PC-9 (cell line): ENCODE measurements at regions not wholly inside any gene's neighbourhood (a gene's known extent, or its start where the extent isn't known, plus 50 kb on each side); places are given as distances from the start of the nearest gene placed in this dataset.

Experiments
- EZH2 ChIP-seq: fragments of 200-600 bp; sonication (generic); IDR thresholded peaks from 2 replicates; pipeline ENCODE4 v1.8.0; 2017; ENCODE audit warnings: antibody characterized with exemption, low read depth
- TF ChIP-seq, protein P1 (sequence below): fragments of 200-600 bp; sonication (generic); conservative IDR thresholded peaks from 2 replicates; pipeline ENCODE4 v1.6.1; 2017; ENCODE audit warnings: mixed run types, antibody characterized with exemption, mild to moderate bottlenecking, moderate library complexity

GRCh38 chr3:163890661-163891060, 1187.6 kb downstream of the SI start:
- TF ChIP-seq, protein P1, sequence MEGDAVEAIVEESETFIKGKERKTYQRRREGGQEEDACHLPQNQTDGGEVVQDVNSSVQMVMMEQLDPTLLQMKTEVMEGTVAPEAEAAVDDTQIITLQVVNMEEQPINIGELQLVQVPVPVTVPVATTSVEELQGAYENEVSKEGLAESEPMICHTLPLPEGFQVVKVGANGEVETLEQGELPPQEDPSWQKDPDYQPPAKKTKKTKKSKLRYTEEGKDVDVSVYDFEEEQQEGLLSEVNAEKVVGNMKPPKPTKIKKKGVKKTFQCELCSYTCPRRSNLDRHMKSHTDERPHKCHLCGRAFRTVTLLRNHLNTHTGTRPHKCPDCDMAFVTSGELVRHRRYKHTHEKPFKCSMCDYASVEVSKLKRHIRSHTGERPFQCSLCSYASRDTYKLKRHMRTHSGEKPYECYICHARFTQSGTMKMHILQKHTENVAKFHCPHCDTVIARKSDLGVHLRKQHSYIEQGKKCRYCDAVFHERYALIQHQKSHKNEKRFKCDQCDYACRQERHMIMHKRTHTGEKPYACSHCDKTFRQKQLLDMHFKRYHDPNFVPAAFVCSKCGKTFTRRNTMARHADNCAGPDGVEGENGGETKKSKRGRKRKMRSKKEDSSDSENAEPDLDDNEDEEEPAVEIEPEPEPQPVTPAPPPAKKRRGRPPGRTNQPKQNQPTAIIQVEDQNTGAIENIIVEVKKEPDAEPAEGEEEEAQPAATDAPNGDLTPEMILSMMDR = no peak
- no peak for TF ChIP-seq EZH2
